C4-2B (cell line): ENCODE measurements at regions not wholly inside any gene's neighbourhood (a gene's known extent, or its start where the extent isn't known, plus 50 kb on each side); places are given as distances from the start of the nearest gene placed in this dataset.

Experiments
- H3K27ac ChIP-seq: fragments of 450-650 bp; 2 replicates; pipeline ENCODE4 v1.5.1; 2017
- CTCF ChIP-seq: fragments of 450-650 bp; conservative IDR thresholded peaks from 2 replicates; pipeline ENCODE4 v1.5.1; 2017; ENCODE audit warnings: mild to moderate bottlenecking
- ZFX ChIP-seq: fragments of 450-650 bp; IDR thresholded peaks from 2 replicates; pipeline ENCODE4 v1.6.1; 2017

GRCh38 chr5:96597438-96598020, 64.6 kb upstream of the CAST start:
- TF ChIP-seq CTCF: no peak
- no peak for TF ChIP-seq ZFX
- H3K27ac ChIP-seq: no peak overlapping the region

GRCh38 chr5:96601200-96601599, 61.0 kb upstream of the CAST start:
- no peak for TF ChIP-seq CTCF
- no peak for TF ChIP-seq ZFX
- H3K27ac ChIP-seq: no peak overlapping the region

GRCh38 chr5:96601715-96602244, 60.4 kb upstream of the CAST start:
- H3K27ac ChIP-seq: no peak overlapping the region
- TF ChIP-seq CTCF (peak; percentile 91), ZFX (no peak)

GRCh38 chr5:96602776-96603175, 59.4 kb upstream of the CAST start:
- H3K27ac ChIP-seq: no peak overlapping the region
- TF ChIP-seq ZFX: no peak
- no peak for TF ChIP-seq CTCF

GRCh38 chr5:96605144-96605837, 56.9 kb upstream of the CAST start:
- no peak for TF ChIP-seq ZFX
- no peak for TF ChIP-seq CTCF
- H3K27ac ChIP-seq: no peak overlapping the region

GRCh38 chr5:96609369-96609768, 52.8 kb upstream of the CAST start:
- H3K27ac ChIP-seq: no peak overlapping the region
- TF ChIP-seq CTCF (no peak), ZFX (no peak)

- no peak overlapping the region for H3K27ac ChIP-seq
- no peak for TF ChIP-seq ZFX
- TF ChIP-seq CTCF: no peak
Measured at GRCh38 chr5:96610747-96611146, 51.4 kb upstream of the CAST start.
